HFF-Myc (cell line): ENCODE measurements at regions not wholly inside any gene's neighbourhood (a gene's known extent, or its start where the extent isn't known, plus 50 kb on each side); places are given as distances from the start of the nearest gene placed in this dataset.

Experiments used
- DNase-seq: peaks from one replicate; pipeline ENCODE4 v3.0.0-alpha.2; 2011; ENCODE audit warnings: low read depth; ENCODE audit errors: extremely low read depth
- H3K4me3 ChIP-seq: replicated peaks from 2 replicates; pipeline ENCODE4 v1.5.1; 2011; ENCODE audit warnings: low read depth, mild to moderate bottlenecking, control low read depth, low read length
- CTCF ChIP-seq: IDR thresholded peaks from 2 replicates; pipeline ENCODE4 v1.5.1; 2012; ENCODE audit warnings: mild to moderate bottlenecking, low read depth, low read length, control low read depth; ENCODE audit errors: missing control alignments

- no peak for DNase-seq
- no peak overlapping the region for H3K4me3 ChIP-seq
- no peak for TF ChIP-seq CTCF
Measured at GRCh38 chr20:50302341-50303057, 111.9 kb downstream of the CEBPB start.

DNA sequence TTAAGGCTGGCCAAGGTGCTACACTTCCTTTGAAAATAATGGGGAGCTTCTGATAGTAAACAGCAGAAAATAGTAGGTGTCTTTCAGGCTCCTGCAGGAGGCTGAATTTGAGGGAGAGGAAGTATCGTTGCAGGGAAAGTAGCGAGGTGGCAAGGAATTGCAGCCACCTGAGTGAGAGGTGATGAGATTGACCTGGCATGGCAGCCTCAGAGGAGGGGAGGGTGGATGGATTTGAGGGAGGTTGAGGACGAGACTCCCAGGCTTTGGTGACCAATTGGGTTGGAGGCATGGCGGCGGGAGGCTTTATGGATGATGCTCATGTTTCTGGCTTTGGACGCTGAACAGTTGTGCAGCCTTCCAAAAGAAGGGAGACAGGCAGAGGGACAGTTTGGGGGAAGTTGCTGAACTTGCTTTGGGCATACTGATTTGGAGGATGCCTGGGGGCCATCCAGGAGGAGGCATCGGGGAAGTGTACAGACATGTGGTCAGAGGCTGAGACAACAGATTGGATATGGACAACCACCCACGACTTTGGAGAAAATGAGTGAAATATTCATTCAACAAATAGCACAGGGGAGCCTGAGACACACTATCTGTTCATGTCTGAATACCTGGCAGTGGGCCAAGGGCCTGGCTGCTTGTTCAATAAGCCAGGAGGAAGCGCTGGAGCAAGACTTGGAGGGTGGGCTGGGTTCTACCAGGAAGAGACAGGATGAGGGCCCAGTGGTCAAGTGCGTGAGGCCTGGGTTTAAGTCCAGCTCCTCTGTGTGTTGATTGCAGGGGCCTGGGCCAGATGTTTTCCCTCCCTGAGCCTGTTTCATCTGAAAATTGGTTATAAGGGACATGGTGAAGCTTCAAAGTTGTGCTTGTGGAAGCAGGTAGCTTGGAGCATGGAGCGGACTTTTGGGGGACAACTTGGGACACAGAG lies 113.2 kb downstream of the CEBPB start:
- peak; percentile 86 for DNase-seq
- TF ChIP-seq CTCF, result no peak
- no peak overlapping the region for H3K4me3 ChIP-seq

DNA sequence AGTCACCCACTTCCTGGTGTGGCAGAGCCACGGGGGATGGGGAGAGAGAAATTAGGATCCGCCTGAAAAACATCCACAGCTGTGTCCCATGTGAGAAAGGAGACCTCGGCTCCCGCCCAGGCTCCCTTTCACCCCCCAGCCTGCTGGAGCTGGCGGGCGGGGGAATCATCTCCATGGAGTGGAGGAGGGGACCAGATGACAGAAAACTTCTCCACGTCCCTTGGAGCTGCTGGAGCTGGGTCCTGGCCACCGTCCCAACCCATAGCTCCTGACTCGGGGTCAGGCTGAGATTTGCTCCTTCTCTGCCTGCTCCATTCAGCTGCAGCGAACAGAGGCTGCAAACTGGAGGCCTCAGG lies 113.8 kb downstream of the CEBPB start:
- peak; percentile 90 for DNase-seq
- no peak overlapping the region for H3K4me3 ChIP-seq
- no peak for TF ChIP-seq CTCF

- TF ChIP-seq CTCF, result no peak
- 0 out of 2 replicates have a peak overlapping the region, but pooled peaks have one; percentile 2 for H3K4me3 ChIP-seq
- DNase-seq, result peak; percentile 83
Measured at GRCh38 chr20:50304923-50305635, 114.4 kb downstream of the CEBPB start.

- TF ChIP-seq CTCF, result no peak
- H3K4me3 ChIP-seq, result no peak overlapping the region
Measured at GRCh38 chr20:50305636-50306477, 115.2 kb downstream of the CEBPB start.

More at GRCh38 chr20:50305636-50306477, 115.2 kb downstream of the CEBPB start:
- DNase-seq, result no peak
